Type B pancreatic cell (in vitro differentiated cells): ENCODE measurements at regions not wholly inside any gene's neighbourhood (a gene's known extent, or its start where the extent isn't known, plus 50 kb on each side); places are given as distances from the start of the nearest gene placed in this dataset.
"Not testable (repeated sequence)": the region's sequence is repeated elsewhere in the genome, so short reads cannot be mapped to it uniquely, and the experiment has no call there.

Source experiments
- DNase-seq: peaks from one replicate; pipeline ENCODE4 v3.0.0; 2021; ENCODE audit warnings: mixed read lengths; ENCODE audit not compliant: unreplicated experiment; ENCODE audit errors: extremely low spot score
- H3K27ac Mint-ChIP-seq: 2 replicates; pipeline ENCODE4 v1.8.0; 2021; ENCODE audit warnings: mild to moderate bottlenecking, mixed read lengths
- H3K27me3 Mint-ChIP-seq: 2 replicates; pipeline ENCODE4 v1.8.0; 2021; ENCODE audit warnings: mixed read lengths
- H3K36me3 Mint-ChIP-seq: 2 replicates; pipeline ENCODE4 v1.8.0; 2021; ENCODE audit warnings: mixed read lengths
- H3K4me1 Mint-ChIP-seq: one replicate; pipeline ENCODE4 v1.8.0; 2021; ENCODE audit warnings: mixed read lengths; ENCODE audit not compliant: unreplicated experiment
- H3K4me3 Mint-ChIP-seq: 2 replicates; pipeline ENCODE4 v1.8.0; 2021; ENCODE audit warnings: mild to moderate bottlenecking, mixed read lengths
- H3K9me3 Mint-ChIP-seq: 2 replicates; pipeline ENCODE4 v1.8.0; 2021; ENCODE audit warnings: mixed read lengths
- TF ChIP-seq, protein P1 (sequence below): fragments of 200-600 bp; sonication (generic); conservative IDR thresholded peaks from 2 replicates; pipeline ENCODE4 v1.5.0; 2021; ENCODE audit warnings: antibody characterized with exemption, mild to moderate bottlenecking

DNA sequence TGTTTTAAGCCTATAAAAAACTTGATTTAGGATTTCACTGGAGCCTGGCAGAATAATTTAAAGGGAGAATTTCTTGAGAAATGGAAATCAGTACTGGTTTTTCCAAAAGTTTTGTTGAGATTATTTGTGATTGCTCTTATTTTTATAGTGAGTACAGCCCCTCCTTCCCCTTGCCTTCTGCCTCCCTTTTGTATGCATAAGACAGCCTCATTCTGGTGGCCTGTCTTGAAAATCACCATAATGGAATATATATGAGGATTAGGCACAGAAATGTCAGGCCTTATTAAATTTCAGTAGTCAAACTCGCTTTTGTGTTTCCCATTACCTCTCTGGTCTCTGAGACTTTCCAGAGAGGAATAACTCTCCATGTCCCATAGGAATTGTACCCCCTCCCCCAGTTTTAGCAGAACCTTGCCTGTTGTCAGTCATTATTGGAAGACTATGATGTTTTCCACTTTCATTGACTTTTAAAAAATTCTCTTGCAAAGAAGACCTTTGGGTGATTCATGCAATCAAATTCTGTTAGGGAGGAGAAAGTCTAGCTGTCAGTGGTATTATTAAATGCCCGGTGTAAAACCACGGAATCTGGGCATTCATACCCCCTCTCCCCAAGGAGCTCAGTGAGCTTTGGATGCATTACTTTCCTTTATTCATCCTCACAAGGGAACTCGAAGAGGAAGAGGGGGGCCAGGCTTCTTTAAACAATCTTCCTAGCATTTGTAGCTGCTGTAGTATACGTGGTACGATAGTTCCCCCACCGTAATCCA lies 171.6 kb upstream of the TSC22D2 start:
- H3K27ac Mint-ChIP-seq, result no peak overlapping the region
- H3K4me3 Mint-ChIP-seq, result no peak overlapping the region
- no peak for DNase-seq
- peaks cover 31% of the 10 kb centered on the region for H3K4me1 Mint-ChIP-seq
- peaks cover 4% of the 10 kb centered on the region for H3K9me3 Mint-ChIP-seq
- TF ChIP-seq, protein P1, sequence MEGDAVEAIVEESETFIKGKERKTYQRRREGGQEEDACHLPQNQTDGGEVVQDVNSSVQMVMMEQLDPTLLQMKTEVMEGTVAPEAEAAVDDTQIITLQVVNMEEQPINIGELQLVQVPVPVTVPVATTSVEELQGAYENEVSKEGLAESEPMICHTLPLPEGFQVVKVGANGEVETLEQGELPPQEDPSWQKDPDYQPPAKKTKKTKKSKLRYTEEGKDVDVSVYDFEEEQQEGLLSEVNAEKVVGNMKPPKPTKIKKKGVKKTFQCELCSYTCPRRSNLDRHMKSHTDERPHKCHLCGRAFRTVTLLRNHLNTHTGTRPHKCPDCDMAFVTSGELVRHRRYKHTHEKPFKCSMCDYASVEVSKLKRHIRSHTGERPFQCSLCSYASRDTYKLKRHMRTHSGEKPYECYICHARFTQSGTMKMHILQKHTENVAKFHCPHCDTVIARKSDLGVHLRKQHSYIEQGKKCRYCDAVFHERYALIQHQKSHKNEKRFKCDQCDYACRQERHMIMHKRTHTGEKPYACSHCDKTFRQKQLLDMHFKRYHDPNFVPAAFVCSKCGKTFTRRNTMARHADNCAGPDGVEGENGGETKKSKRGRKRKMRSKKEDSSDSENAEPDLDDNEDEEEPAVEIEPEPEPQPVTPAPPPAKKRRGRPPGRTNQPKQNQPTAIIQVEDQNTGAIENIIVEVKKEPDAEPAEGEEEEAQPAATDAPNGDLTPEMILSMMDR, result no peak
- no peaks in the 10 kb centered on the region for H3K36me3 Mint-ChIP-seq
- no peaks in the 10 kb centered on the region for H3K27me3 Mint-ChIP-seq

DNA sequence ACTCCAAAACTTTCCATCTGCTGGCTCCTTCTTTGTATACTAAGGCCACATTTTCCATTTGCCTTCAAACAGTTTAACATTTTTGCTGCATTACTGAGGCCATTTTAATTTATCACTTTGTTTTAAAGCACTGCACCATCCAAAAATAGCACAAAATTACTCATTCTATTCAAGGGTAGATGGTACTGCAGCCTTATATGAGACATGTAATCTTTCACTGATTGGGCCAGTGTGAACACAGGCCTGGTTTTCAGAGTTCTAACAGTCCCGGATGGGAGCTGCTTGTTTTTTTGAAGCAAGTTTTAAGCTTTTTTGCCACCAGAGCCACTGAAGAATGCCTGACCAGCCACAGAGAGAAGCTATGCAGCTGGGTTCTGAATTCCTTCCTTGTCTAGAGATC lies 172.3 kb upstream of the TSC22D2 start:
- peaks cover 33% of the 10 kb centered on the region for H3K4me1 Mint-ChIP-seq
- H3K27ac Mint-ChIP-seq, result no peak overlapping the region
- H3K27me3 Mint-ChIP-seq, result no peaks in the 10 kb centered on the region
- peaks cover 4% of the 10 kb centered on the region for H3K9me3 Mint-ChIP-seq
- no peaks in the 10 kb centered on the region for H3K36me3 Mint-ChIP-seq
- TF ChIP-seq, protein P1, result no peak
- H3K4me3 Mint-ChIP-seq, result no peak overlapping the region
- no peak for DNase-seq

DNA sequence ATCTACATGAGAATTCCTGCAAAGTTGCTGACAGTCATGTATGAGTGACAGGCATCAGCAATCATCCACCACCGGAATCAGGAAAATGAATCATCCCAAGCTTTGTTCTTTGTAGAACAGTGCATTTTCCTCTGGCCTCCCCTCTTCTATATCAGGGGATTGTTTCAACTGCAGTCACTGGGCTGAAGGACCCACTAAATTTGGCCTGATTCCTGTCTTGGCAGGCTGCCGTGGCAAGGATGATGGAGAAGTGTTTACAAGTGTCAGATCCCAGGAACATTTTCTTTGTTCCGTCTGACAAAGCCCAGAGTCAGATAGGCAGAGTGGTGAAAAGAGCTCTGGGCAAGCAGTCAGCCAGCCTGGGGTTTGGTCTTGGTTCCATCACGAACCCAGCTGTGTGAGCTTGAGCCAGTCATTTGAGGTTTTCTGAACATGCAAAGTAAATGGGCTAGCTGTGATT lies 175.1 kb upstream of the TSC22D2 start:
- TF ChIP-seq, protein P1, result no peak
- H3K27ac Mint-ChIP-seq, result no peak overlapping the region
- DNase-seq, result no peak
- H3K4me3 Mint-ChIP-seq, result no peak overlapping the region
- peaks cover 4% of the 10 kb centered on the region for H3K9me3 Mint-ChIP-seq
- no peaks in the 10 kb centered on the region for H3K36me3 Mint-ChIP-seq
- peaks cover 21% of the 10 kb centered on the region for H3K4me1 Mint-ChIP-seq
- H3K27me3 Mint-ChIP-seq, result no peaks in the 10 kb centered on the region

DNA sequence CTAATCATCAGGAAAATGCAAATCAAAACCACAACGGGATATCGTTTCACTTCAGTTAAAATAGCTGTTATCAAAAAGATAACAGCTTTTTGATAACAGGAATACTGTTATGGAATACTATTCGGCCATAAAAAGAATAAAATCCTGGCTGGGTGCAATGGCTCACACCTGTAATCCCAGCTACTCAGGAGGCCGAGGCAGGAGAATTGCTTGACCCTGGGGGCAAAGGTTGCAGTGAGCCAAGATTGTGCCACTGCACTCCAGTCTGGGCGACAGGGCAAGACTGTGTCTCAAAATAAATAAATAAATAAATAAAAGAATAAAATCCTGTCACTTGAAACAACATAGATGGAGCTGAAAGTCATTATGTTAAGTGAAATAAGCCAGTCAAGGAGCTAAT lies 178.1 kb upstream of the TSC22D2 start:
- no peaks in the 10 kb centered on the region for H3K36me3 Mint-ChIP-seq
- peaks cover 5% of the 10 kb centered on the region for H3K27me3 Mint-ChIP-seq
- no peak for DNase-seq
- TF ChIP-seq, protein P1, result no peak
- H3K9me3 Mint-ChIP-seq, result peaks cover 4% of the 10 kb centered on the region
- no peak overlapping the region for H3K27ac Mint-ChIP-seq
- H3K4me3 Mint-ChIP-seq, result no peak overlapping the region
- peaks cover 8% of the 10 kb centered on the region for H3K4me1 Mint-ChIP-seq

DNA sequence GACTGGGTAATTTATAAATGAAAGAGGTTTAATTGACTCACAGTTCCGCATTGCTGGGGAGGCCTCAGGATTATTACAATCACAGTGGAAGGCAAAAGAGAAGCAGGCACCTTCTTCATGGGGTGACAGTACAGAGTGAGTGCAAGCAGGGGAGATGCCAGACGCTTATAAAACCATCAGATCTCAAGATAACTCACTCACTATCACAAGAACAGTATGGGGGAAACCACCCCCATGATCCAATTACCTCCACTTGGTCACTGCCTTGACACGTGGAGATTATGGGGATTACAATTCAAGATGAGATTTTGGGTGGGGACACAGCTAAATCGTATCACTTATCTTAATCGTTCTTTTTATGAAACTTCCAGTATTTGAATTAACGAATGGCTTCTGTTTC lies 179.5 kb upstream of the TSC22D2 start:
- not testable (repeated sequence) for H3K4me3 Mint-ChIP-seq, H3K9me3 Mint-ChIP-seq, H3K27ac Mint-ChIP-seq, H3K4me1 Mint-ChIP-seq, H3K36me3 Mint-ChIP-seq, DNase-seq
- H3K27me3 Mint-ChIP-seq, result peaks cover 11% of the 10 kb centered on the region

DNA sequence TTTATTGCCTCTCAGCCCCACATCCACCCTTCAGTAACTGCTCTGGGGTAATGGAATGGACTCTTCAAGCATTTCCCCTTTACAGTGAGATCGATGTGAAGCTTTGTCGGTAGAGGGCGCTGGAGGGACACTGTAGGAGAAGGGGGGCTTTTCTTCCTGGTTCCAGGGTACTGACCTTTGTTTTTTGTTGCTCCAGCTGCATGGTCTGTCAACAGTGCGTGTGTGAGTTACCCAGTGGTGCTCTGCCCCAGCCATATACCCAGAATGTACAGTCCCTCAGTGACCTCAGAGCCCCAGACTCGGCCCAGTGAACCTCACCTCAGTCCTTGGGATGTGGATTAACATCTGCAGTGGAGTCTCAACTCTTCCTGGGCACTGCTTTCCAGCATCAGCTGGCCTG lies 180.3 kb upstream of the TSC22D2 start:
- TF ChIP-seq, protein P1, result peak; percentile 83
- Mint-ChIP-seq H3K36me3 (no peaks in the 10 kb centered on the region), H3K4me1 (peaks cover 11% of the 10 kb centered on the region), H3K4me3 (no peak overlapping the region), H3K27ac (no peak overlapping the region), H3K9me3 (no peaks in the 10 kb centered on the region), H3K27me3 (peaks cover 11% of the 10 kb centered on the region)
- no peak for DNase-seq
